ENCODE measurements at regions not wholly inside any gene's neighbourhood (a gene's known extent, or its start where the extent isn't known, plus 50 kb on each side); places are given as distances from the start of the nearest gene placed in this dataset.
"Not testable (repeated sequence)": the region's sequence is repeated elsewhere in the genome, so short reads cannot be mapped to it uniquely, and the experiment has no call there.

- DNase-seq, result no peak
These were observed 115.0 kb upstream of the EPB41L4A start for GRCh38 chr5:112534067-112534583.

GRCh38 chr5:112534611-112535255 is 115.7 kb upstream of the EPB41L4A start:
- DNase-seq, result no peak

GRCh38 chr5:112535356-112535755 is 116.3 kb upstream of the EPB41L4A start:
- DNase-seq, result no peak

- not testable (repeated sequence) for DNase-seq
These were observed 125.5 kb upstream of the EPB41L4A start for GRCh38 chr5:112544558-112544957.

- peak; percentile 14 for DNase-seq
These were observed 128.0 kb upstream of the EPB41L4A start for GRCh38 chr5:112546946-112547592.

- no peak for DNase-seq
These were observed 129.3 kb upstream of the EPB41L4A start for GRCh38 chr5:112548246-112548881.

GRCh38 chr5:112549127-112549526 is 130.1 kb upstream of the EPB41L4A start:
- DNase-seq, result no peak

GRCh38 chr5:112549605-112550166 is 130.6 kb upstream of the EPB41L4A start:
- DNase-seq, result no peak

GRCh38 chr5:112551419-112552032 is 132.4 kb upstream of the EPB41L4A start:
- peak; percentile 77 for DNase-seq

GRCh38 chr5:112552216-112552615 is 133.1 kb upstream of the EPB41L4A start:
- DNase-seq, result no peak

GRCh38 chr5:112552791-112553190 is 133.7 kb upstream of the EPB41L4A start:
- no peak for DNase-seq

- peak; percentile 41 for DNase-seq
These were observed 135.3 kb upstream of the EPB41L4A start for GRCh38 chr5:112554101-112554977.

- DNase-seq, result no peak
These were observed 136.1 kb upstream of the EPB41L4A start for GRCh38 chr5:112555197-112555596.

GRCh38 chr5:112555691-112556090 is 136.6 kb upstream of the EPB41L4A start:
- no peak for DNase-seq

- DNase-seq, result not testable (repeated sequence)
These were observed 140.4 kb upstream of the EPB41L4A start for GRCh38 chr5:112559501-112559900.

- peak; percentile 79 for DNase-seq
These were observed 141.3 kb upstream of the EPB41L4A start for GRCh38 chr5:112560371-112560770.

- no peak for DNase-seq
These were observed 144.2 kb upstream of the EPB41L4A start for GRCh38 chr5:112563169-112563826.

GRCh38 chr5:112566251-112566650 is 147.2 kb upstream of the EPB41L4A start:
- no peak for DNase-seq

- no peak for DNase-seq
These were observed 150.5 kb upstream of the EPB41L4A start for GRCh38 chr5:112569596-112569995.

GRCh38 chr5:112570708-112571444 is 151.8 kb upstream of the EPB41L4A start:
- DNase-seq, result no peak

- no peak for DNase-seq
These were observed 154.4 kb upstream of the EPB41L4A start for GRCh38 chr5:112573441-112573840.
